PC-3 (cell line): ENCODE measurements at regions not wholly inside any gene's neighbourhood (a gene's known extent, or its start where the extent isn't known, plus 50 kb on each side); places are given as distances from the start of the nearest gene placed in this dataset.
"Not testable (repeated sequence)": the region's sequence is repeated elsewhere in the genome, so short reads cannot be mapped to it uniquely, and the experiment has no call there.

Source experiments
- CTCF ChIP-seq: fragments of 300-600 bp; sonication (generic); conservative IDR thresholded peaks from 2 replicates; pipeline ENCODE4 v1.5.1; 2017; ENCODE audit warnings: antibody characterized with exemption, low read depth, mild to moderate bottlenecking, low read length
- EZH2 ChIP-seq: fragments of 300-600 bp; sonication (generic); IDR thresholded peaks from one replicate; pipeline ENCODE4 v1.6.1; 2017; ENCODE audit warnings: antibody characterized with exemption, mild to moderate bottlenecking, low read length; ENCODE audit not compliant: unreplicated experiment
- EZH2phosphoT487 ChIP-seq: fragments of 300-600 bp; sonication (generic); IDR thresholded peaks from 2 replicates; pipeline ENCODE4 v1.6.1; 2018; ENCODE audit warnings: mild to moderate bottlenecking, antibody characterized with exemption, low read length, borderline replicate concordance

- TF ChIP-seq CTCF, EZH2, EZH2phosphoT487: not testable (repeated sequence)
These were observed 167.6 kb upstream of the GOLGA6L22 start for GRCh38 chr15:22291054-22291453.
